Hepatic stellate cell (primary cell): ENCODE measurements at regions not wholly inside any gene's neighbourhood (a gene's known extent, or its start where the extent isn't known, plus 50 kb on each side); places are given as distances from the start of the nearest gene placed in this dataset.

ENCODE experiments used
- DNase-seq: peaks from one replicate; pipeline ENCODE4 v3.0.0; 2011; ENCODE audit warnings: low spot score

DNA sequence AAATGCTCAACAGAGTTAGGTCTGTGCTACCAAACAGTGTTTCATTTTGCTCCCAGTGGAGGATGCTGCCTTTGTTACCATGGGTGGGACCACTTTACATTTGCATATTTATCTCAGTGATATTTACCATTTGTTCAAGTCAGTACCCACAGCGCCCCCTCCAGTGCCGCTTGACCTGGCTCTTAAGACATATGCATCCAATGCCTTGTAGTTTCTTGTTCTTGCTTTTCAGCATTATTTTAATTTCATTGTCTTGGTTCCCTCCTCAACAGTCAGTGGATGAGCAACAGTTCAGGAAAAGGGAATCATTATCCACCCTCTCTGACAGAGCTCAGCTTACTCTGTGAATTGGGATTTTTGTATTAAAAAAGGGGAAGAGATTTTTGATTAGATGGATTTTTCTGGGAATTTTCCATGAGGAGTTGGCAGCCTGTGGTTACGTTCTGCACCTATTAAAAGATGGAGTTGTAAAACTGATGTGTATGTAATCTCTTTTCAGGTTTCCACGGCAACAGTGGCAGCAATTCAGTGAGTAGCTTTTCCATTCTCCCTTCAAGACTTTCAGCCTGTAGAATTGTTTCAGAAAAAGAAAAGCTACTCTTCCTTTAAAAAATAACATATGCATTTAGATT, 240.5 kb upstream of the DAAM1 start:
- no peak for DNase-seq

DNA sequence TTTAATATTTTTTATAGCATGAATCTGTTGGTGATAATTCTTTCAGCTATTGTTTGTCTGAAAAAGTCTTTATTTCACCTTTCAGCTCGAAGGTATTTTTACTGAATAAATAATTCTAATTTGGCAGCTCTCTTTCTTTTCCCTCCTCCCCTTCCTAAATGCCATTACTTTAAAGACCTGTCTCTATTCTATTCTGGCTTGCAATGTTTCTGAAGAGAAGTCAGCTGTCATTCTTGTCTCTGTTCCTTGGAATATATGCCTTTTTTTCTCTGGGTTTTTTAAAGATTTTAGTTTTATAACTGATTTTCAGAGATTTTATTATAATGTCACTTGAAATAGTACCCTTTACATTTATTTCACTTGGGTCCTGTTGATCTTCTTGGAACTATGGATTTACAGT, 237.9 kb upstream of the DAAM1 start:
- DNase-seq, result no peak

DNA sequence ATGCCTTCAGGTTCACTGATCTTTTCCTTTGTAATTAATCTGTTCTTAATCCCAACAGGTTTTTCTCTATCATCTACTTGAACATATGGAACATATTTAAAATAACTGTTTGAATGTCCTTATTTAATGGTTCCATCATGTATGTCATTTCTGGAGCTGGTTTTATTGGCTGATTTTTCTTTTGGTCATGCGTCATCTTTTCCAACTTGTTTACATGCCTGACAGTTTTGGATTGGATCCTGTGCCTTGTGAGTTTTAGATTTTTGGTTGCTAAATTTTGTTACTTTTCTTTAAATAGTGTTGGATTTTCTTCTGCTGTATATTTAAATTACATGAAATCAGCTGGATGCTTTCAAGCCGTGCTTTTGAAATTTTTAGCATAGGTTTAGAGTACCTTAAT, 237.3 kb upstream of the DAAM1 start:
- no peak for DNase-seq

DNA sequence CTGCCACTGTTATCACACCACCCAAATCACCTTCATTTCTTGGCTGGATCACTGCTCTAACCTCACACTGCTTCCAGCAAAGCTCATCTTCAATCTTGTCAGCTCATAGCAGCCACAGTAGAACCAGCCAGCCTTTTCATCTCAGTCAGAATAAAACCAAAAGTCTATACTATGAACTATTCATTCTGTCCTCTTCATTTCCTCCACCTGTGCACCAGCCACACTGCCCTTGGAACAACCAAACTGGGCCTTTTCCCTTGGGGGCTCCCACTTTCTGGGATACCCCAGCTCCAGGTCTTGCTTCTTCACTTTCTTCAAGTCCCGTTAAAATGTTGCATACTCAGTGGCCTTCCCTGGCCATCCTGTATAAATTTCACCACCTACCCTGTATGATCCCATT, 234.4 kb upstream of the DAAM1 start:
- DNase-seq, result no peak

DNA sequence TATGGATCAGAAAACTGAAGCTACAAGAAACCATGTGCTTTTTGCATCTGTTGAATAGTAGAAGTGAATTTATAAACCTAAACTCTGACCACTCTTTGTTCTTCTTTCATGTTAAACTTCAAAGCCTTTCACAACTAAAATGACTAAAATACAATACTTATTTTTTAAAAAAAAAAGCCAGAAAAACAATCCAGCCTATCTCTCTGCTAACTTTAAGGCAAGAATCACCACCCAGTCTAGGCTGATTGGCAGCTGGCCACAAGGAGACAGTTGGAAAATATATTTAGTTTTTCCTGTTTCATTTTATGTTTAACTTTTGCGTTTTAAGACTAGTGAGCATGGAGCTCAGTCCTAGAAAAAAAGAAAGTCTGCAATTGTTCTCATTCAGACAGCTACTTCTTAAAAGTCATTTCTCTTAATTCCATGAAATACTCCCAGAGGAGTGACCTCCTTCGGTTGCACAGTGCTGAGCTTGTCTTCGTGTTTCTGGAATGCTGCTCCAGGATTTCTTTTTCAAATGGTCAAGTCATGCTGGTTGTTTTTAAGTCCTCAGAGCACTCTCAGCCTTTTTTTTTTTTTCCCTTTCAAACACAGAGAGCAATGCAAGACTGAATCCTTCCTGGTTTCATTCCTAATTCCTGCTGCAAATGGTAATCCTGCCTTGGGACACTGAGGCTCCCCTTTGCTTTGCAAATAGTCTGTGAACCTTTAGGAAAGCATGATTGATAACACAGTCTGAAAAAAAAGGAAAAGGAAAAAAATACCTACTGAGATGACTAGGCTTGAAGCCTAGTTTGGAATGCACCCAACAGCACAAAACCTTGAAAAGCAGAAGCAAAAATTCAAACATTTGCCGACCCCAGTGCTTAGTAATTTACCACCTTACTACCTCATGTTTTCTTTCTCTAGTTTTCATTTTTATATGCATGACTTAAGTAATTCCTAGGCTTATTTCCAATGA, 233.3 kb upstream of the DAAM1 start:
- no peak for DNase-seq

DNA sequence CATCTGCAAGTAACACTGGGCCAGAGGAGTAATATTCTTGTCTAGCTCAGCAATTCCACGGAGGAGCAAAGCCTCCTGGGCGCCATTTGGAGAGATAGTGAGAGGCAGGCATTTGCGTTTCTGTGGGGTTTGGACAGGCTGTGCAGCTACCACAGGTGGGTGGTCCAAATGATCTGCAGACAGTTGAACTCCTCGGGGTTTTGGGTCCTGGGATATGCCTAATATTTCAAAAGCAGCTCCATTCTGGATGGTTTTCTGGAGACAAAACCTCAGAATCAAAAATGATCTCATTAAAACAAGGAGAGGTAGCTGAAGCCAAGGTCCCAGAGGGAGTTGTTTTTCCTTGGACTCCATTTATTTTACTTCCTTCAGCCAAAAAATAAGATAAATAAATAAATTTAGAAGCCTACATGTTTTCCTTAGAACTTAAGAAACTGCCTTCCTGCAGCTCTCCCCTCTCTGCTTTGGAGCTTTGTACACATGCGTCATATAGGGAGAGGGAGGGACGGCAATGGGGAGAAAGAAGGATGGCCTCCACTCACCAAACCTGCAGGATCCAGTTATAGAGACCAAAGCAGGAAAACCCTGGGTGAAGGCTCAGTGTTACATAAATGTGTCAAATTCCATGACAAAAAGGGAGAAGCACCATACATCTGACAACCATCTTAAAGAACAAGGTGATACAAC, 227.3 kb upstream of the DAAM1 start:
- DNase-seq, result no peak

DNA sequence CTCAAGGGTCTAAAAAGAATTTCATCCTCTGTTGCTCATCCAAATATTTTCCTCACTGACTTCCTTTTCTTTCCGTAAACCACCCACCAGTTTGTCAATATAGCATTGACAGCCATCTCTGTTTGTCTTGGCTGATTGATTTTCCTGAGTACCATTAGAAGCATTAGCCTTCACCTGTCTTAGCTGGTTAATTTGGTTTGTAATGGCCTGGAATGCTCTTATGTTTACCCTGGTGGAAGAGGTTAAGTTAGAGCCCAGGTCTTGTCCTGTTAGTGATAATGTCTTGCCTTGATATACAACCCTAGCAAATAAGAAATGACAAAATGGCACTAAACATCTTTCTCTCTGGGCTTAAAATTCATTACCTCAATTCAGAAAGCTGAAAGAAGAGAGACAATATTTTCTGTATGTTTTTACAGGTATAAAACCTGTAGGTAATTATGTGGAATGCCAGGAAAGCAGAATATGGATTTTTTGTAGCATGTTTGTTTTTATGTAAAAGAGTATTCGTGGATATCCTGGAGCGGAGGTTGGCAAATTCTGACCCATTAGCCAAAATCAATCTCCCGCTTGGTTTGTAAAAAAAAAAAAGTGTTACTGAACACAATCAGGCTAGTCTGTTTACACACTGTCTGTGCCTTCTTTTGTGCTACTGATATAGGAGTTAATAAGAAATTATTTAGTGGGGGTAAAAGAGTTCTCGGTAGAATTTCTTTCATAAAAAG, 224.4 kb upstream of the DAAM1 start:
- no peak for DNase-seq

DNA sequence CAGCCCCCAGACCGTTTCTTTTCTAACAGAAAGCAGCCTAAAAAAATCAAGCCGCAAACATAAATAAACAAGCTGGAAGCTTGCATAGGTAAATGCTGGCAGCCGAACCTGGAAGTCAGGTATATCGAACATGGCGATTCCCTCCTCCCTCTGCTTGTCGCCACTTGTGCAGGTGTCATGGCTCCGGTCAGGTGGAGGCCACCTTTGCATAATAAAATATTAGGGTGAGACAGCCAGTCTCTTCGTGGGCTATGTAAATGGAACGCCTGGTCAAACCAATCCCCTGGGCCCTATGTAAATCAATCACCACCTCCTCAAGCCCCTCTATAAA, 223.9 kb upstream of the DAAM1 start:
- DNase-seq, result no peak

DNA sequence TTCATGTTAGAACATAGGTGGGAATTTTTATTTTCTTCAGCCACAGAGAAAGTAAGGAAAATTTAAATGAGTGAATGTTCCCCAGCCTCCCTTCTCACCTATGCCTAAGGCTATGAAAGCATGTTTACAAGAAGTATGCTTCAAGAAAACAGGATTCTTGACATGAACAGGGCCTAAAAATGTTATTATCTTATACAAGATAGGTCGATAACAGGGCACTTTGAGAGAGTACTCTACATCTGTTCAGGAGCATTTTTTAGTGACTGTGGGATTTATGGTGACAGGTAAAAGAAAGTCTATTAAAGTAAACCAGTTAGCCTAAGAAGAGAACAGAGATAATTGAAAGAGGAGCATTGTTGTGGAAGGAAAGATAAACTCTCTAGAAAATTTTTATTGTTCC, 222.9 kb upstream of the DAAM1 start:
- no peak for DNase-seq

DNA sequence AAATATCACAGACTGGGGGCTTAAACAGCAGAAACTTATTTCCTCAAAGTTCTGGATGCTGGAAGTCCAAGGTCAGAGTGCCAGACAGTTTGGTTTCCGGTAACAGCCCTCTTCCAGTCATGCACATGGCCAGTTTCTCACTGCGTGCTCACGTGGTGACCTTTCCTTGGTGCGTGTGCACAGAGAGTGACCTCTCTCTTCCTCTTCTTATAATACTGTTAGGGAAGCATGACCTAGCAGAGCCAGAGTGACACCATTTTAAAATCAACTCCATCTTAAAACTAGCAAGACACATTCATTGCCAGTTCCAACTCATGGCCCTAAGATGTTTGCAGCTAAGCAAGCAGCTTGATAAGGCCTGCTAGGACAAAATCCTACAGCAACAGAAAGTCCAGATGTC, 221.5 kb upstream of the DAAM1 start:
- no peak for DNase-seq

DNA sequence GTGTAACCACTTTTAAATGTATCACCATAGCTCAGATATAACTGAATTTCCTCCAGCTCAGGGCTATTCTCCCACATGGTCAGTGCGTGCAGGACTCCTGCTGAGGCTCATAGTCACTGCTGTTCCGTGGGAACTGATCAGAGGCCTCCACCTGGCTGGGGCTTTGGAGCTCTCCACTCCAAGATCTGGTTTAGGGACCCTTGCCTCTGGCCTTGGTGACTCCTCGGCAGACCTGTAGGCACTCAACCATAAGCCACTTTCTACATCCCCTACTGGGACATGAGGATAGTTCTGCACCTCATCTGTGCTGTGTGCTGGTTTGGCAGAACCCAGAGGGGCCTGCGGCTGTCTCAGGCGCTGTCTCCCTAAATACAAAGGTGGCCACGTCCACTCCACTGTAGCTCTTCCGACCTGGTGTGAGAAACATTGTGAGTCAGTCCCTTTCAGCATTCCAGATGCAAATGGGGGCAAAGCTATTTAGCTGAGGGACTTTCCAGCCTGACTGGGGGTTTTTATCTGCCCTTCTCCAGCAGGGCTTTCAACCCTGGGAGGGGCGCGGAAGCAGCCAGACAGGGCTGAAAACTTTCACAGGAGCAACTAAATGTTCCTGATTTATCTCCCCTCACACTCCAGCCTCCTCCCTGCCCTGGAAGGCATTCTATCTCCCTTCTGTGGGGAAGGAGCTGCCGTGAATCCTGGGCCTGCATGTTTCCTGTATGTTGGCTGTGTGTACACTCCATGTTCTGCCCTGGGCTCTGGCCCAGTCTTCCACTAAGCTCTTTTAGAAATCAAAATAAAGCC, 218.3 kb upstream of the DAAM1 start:
- DNase-seq, result no peak

DNA sequence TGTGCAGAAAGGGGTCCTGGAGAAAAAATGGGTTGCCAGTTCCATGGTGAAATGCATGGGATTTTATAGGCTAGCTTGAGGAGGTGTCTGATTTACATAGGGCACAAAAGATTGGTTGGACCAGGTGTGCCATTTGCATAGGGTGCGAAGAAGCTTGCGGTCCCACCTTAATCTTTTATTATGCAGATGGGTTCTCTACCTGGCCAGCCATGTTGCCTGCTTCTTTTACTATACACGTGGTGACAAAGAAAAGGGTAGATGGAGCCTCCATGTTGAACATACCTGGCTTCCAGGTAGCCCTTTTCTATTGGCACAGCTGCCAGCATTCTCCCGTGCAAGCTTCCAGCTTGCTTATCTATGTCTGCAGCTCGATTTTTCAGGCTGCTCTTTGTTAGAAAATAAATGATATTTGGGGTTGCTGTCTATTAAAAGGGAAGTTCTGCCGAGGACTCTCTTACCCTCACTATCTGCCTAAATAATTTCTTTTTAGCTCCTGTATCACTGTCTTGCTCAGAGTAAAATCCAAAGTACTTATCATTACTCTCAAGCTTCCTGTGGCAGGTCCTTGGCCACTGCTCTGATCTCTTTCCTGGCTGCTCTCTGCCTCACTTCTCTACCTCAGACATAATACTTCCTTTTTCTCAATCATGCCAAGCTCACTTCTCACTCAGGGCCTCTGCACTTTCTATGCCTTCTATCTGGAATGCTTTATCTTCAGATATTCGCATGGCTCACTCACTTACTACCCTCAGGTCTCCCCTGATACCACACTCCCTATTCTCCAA, 216.0 kb upstream of the DAAM1 start:
- no peak for DNase-seq

DNA sequence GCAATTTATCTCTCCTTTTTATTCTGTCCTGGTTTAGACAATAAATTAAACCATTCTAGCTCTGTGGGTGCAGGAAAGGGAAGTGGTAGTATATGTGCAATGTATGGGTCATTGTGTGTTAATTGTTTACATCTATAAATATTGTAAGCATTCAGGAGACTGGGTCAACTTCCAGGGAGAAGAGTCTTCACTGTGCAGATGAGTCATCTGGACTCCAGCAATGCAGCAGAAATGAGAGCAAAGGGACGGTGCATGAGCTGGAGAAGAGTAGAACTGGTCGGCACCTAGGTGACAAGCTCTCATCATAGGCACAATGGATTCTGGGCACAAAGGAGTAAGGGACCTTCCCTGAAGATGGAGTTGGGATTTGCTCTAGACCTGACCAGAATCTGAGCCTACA, 211.1 kb upstream of the DAAM1 start:
- no peak for DNase-seq

DNA sequence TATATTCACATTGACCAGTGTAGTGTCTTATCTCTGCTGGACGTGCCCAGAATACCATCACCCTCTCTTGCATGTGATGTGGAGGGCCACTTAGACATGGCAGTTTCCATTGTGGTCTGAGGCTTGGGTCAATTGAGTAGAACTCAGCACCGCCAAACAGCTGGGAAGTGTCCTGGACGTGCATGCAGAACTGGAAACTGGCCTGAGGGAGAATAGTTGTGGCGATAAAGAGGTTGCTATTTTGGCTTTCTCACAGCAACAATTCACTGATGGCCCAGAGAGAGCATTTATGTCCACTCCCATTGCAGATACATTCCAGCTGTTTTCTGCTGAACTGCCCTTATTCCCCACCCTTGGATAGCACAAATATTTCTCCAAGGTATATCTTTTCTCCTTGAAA, 210.1 kb upstream of the DAAM1 start:
- peak; percentile 20 for DNase-seq

DNA sequence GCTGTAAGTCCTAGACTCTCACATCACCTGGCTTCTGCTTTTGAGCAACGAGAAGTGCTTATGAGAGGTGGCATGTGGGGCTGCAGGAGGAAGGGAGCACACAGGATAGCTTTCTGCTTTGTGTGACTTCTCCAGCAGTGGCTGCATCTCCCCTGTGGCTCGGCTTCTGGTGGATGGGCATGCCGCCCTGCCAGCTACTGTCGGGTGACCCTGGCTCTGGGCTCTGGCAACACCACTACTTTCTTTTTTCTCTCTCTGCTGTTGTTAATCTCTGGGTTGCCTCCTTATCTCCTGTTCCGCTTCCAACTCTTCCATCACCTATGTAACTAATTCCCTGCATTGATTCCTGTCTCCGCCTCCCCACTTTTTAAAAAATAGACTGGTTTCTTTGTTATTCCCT, 209.1 kb upstream of the DAAM1 start:
- DNase-seq, result no peak

DNA sequence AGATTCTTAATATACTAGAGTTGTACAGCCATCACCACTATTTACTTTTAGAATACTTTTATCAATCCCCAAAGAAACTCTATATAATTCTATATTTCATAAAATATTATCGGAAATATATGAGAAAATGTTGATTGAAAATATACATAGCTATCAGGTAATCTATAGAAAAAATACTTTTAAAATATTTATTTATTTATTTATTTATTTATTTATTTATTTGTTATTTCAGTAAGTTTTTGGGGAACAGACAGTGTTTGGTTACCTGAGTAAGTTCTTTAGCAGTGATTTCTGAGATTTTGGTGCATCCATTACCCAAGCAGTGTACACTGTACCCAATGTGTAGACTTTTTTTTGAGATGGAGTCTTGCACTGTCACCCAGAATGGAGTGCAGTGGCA, 206.6 kb upstream of the DAAM1 start:
- no peak for DNase-seq

DNA sequence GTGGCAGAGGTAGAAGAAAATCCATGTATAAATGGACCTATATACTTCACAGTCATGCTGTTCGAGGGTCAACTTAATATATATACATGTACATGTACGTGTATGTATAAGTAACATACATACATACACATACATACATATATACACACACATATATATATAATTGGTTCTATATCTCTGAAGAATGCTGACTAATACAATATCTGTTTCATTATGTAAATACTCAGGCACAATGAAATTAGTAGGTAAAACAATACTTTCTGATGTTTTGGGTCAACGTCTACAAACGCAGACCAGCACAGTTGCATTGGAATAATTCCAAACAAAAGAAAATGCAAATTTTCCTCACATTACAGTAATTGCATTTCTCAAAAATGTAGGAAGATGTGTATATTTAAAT, 202.7 kb upstream of the DAAM1 start:
- no peak for DNase-seq

DNA sequence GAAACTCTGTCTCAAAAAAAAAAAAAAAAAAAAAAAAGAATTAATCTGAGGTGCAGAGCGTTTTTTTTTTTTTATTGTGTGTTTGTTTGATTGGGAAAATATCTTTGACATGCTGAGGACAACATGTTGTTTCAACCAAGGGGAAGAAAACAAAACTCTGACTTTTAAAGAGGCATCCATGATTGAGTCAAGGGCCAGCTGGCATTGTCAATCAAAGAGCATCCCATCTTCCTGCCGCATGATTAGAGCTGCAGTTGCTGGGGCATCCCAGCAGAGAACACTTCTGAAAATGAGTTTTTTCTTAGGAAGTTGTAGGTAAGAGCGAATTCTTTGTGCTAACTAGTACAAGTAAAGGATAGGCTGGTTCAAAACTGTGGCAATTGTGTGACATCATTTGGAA, 200.9 kb upstream of the DAAM1 start:
- no peak for DNase-seq

DNA sequence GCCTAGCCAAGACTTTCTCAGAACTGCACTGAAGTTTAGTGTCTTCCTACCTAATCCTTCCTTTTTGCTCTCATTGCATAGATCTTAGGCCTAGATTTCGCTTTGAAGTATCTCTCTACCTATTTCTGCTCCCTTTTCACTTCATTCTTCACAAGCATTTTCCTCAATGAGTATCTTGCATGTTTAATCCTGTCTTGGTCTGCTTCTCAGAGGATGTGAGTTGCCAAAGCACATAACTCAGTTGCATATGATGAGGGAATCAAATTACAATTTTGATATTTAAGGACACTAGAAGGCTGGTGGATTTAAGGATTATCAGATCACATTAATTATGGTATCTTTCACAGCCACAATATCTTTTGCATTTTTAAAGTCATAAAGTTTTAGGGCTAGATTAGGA, 195.5 kb upstream of the DAAM1 start:
- DNase-seq, result no peak

DNA sequence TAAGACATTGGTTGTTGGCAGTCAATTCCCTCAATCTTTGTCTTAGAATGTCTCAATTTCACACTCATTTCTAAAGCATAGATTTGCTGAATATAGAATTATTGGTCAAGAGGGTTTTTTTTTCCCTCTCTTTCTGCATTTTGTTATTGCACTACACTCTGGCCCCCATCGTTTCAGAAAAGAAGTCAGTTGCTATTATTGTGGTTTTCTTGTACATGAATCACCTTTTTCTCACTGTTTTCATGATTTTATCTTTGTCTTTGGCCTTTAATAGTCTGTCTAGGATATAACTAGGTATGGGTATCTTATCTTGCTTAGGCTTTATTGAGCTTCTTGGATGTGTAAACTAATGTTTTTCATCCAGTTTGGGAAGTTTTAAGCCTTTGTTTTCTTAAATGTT, 194.3 kb upstream of the DAAM1 start:
- DNase-seq, result no peak

DNA sequence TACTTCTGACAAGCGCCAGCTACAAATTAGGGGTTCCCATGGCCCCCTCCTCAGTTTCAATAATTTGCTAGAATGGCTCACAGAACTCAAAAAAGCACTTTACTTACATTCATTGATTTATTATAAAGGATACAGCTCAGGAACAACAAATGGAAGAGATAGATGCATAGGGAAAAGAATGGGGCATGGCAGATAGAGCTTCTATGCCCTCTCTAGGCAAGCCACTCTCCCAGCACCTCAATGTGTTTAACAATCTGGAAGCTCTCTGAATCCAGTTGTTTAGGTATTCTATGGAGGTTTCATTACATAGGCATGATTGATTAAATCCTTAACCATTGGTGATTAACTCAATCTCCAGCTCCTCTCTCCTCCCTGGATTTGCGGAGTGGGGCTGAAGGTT, 184.5 kb upstream of the DAAM1 start:
- no peak for DNase-seq
